GM21619 (cell line): ENCODE measurements at regions not wholly inside any gene's neighbourhood (a gene's known extent, or its start where the extent isn't known, plus 50 kb on each side); places are given as distances from the start of the nearest gene placed in this dataset.
"Not testable (repeated sequence)": the region's sequence is repeated elsewhere in the genome, so short reads cannot be mapped to it uniquely, and the experiment has no call there.

ENCODE experiments used
- ATAC-seq: cut with Tn5 transposase; IDR thresholded peaks from one replicate; pipeline ENCODE4 v1.9.1; 2021; ENCODE audit not compliant: unreplicated experiment

DNA sequence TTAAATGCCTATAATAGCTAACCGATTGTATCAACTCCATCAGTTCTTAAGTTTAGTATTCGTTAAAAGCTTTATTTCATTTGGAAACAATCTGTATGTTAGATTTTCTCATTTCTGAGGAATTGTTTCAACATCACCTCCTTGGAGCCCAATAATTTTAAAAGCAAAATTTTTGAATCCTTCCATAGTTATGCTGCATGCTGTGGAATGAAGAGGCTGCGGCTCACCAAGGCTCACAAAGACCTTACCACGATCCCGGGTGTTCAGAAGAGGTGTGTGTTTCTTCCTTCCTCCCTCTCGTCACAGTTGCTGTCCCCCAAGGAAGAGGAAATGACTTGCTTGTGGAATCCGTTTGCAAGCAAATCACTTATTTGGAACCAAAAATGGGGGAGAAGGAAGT is 143.8 kb downstream of the FGF1 start:
- ATAC-seq = no peak

DNA sequence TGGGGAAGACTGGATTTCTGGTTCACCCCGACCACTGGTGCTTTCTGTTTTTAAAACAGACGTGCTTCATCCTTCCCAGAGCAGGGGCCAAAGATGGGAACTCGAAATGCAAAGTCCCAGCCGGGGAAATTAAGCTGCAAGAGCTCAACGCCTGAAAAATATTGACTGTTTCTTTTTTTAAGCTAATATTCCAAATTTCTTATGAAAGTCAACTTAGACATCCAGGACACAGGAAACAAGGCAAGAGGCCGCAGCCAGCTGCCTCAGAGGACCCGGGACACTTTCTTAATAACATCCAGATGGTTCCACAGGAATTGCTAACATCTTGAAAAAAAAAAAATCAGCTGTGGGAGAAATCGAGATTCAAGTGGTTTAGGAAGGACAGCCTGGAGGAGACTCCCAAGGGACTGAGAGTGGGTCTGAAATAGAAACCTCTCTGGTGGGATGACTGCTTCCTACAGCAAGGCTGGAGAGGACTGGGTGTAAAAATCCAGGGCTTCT is 144.9 kb downstream of the FGF1 start:
- ATAC-seq = no peak

DNA sequence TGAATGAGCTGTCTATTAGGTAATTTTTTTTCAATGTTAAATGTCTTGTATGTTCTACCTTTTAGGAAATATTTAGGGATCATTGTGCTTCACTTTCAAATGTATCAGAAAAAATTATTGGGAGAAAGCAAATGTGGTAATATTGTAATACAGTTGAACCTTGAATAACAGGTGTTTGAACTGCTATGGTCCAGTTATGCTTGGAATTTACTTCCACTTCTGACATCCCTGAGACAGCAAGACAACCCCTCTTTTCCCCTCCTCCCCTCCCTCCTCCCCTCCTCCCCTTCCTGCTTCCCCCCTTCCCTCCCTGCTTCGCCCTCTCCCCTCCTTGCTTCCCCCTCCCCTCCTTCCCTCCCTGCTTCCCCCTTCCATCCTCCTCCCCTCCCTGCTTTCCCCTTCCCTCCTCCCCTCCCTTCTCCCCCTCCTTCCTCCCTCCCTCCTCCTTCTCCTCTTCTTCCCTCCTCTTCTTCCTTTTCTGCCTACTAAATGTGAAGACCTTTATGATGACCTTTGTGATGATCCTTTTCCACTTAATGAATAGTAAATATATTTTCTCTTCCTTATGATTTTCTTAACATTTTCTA is 146.6 kb downstream of the FGF1 start:
- no peak for ATAC-seq

DNA sequence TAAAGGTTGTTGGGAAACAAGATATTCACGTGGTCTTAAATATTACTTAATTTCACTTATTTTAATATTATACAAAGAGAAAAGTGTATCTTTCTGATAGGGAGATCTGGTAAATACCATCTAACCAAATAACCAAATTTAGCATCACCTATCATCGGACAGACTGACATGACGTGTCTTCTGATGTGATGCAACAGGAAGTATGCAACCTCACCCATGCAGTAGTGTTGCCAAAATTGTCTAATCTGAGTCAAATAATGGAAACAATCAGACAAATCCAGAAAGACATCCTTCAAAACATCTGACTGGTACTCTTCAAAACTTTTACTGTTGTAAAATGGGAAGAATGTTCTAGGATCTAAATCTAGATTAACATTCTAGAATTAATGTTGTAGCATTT is 148.0 kb downstream of the FGF1 start:
- no peak for ATAC-seq

DNA sequence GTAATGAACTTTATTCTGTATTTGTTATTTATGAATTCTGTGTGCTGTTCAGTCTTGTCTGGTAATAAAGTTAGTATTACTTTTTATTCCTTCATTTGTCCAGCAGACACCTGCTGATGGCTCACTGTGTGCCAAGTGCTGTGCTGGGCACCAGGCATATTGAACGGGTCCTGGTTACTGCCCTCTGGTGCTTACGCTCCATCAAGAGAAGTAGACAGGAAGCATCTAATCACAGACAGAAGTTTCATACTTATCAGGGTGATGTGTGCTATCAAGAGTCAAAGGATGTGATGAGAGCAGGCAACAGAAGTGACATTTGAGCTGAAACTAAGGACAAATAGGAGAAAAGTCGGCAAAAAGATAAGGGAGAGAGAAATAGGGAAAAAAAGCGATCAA is 153.1 kb downstream of the FGF1 start:
- no peak for ATAC-seq

DNA sequence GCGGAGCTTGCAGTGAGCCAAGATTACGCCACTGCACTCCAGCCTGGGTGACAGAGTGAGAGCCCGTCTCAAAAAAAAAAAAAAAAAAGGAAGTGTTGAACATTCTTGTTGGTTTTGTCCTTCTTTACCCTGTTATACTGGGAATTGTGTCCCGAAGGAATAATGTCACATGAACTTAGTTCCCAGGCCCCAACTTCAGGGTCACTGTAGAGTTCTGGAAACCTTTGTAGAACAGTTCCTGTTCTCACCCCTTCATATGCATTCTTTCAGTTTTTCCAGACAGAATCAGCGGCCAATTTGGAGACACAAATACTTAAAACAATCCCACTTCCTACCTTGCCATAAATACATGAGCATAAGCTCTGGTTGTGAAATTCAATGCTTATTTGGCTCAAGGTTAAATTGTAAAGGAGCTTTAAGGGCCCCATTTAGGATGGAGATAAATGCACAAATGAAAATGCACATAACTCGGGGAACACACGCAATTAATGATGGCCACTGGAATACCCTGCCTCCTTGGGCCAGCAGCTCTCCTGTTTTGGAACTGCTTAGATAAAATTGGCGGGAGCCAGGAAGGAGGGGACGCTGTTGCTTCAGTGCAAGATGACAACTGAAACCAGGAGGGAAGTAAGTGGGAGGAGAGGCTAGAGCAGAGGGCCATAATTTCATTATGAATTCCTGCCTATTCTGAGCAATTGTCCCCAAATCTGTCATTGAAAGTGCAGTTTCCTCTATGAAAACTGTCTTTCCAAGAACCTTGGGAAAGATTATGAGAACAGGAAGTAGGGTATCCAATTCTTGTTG is 153.7 kb downstream of the FGF1 start:
- ATAC-seq = no peak

DNA sequence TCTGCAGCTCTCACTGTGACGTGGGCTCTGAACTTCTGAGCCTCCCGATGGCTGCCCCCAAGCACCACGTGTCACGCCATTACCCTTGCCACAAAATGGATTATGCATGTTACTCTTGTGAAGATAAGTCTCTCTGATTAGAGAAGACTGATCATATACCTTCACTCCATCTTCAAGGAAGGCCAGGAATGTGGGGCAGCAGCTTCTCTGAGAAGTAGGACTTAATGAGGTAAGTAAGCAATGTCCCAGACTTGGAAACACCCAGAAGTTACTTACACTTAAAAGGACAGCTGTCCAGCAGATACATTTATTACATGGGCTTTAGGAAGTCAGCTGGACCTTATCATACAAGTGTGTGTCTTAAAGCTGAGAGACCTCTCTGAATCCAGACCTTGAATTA is 155.0 kb downstream of the FGF1 start:
- no peak for ATAC-seq

DNA sequence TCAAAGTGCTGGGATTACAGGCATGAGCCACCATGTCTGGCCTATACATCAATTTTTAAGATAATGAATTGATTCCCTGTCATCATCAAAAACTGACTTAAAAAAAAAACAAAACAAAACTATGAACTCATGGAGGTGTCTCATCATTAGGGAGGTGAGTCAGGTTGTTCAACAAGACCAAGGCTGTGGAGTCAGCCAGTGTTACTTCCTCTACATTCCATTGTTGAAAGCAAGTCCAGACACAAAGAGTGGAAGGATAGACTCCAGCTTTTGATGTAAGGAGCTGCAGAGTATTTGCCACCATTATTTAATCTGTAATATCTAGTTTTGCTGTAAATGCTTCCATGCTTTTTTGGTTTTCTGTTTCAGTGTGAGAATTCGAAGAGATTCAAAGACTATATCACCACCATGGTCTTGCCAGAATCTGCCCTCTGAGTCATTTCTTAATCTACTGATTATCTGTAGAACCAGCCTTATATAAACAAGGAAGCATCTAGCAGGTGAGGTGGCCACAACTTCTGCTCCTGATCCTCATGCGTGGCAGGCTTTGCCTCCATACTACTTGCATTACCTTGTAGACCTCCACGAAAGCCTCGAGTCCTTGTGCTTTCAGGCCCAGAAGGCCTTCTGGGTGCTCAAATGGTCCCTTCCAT is 156.1 kb downstream of the FGF1 start:
- no peak for ATAC-seq

DNA sequence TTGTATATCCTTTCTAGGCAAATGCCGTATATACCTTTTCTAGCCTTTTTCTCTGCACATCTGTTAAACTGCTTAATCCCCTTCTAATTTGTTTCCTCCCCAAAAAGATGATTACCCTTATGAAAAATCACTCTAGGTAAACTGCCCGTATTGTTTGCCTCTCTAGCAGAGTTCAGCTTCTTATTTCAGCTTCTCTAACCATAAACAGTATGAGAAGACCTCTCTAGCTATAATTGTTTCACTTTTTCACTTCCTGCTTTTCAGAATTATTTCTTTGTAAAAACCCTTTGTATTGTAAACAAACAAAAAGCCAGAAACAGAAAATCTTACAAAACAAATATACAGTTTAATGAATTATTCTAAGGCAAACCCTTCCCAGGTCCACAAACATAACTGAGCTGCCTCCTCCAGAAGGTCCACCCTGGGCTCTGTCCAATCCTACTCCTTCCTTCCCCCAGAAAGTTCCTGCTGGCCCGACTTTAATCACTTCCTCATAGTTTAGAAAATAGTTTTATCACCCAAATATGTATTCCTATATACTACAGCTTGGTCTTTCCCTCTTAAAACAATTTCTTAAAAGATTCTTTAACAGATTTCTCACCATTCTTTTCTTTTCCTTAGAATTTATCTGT is 158.1 kb downstream of the FGF1 start:
- ATAC-seq = no peak

DNA sequence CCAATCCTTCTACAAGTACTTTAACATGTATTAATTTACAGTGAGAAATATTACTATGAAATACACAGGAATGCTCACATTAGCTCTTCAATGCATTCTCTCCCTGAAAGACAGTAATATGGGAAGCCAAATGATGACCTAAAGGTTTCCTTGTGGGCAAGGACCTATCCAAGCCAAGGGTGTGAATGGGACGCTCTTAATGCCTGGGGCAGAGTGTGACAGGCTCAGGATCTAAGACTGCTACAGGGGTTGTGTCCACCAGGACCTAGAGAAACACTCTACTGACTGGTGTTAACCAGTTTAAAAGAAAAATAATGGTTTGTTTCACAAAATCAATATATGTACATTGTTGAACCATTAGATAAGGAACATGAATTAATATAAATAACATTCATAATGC is 158.7 kb downstream of the FGF1 start:
- ATAC-seq = no peak

DNA sequence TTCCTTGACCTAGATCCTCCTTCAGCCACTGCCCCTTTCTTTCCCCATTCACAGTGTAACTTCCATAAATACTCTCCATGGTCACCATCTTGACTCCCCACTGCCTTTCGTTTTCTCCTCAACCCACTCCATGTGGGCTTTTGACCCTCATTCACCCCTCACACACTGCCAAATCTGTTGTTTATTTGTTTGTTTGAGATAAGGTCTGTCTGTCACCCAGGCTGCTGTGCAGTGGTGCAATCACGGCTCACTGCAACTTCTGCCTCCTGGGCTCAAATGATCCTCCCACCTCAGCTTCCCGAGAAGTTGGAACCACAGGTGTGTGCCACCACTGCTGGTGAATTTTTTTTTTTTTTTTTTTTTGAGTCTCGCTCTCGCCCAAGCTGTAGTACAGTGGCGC is 162.9 kb downstream of the FGF1 start:
- ATAC-seq = no peak

DNA sequence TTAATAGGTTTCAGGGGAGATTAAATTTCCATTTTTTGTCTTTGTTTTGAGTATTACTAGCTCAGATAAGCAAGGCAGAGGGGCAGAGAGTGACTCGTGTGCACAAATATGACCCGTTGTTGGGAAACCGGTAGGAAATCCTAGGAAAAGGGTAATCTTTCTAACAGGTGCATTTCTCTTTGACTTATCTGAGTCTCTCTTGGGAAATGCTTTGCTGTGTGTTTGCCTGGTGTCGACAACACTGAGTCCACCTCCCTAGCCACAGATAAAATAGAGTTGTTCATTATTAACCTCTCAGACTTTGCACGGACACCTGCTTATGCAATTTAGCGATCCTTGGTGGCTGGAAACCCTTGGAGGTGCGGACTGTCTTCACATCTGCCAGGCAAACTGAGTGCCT is 164.2 kb downstream of the FGF1 start:
- ATAC-seq = no peak

DNA sequence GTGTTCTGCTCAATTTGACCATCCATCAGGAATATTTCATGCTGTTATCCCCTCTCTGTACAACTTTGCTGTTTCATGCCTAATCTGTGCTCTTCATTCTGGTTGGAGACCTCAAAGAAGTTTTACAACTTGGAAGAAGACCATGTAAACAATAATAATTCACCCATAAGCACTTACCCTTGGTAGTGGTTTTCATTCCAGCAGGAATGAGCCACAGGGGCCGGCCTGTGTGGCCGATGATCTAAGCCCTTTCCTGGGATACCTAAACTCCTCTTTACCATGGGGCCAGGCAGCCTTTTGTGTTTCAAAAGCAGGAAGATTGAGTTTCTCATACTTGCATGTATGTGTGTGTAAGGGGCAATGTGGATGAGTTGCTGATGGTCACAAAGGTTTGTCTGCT is 165.0 kb downstream of the FGF1 start:
- ATAC-seq = no peak

DNA sequence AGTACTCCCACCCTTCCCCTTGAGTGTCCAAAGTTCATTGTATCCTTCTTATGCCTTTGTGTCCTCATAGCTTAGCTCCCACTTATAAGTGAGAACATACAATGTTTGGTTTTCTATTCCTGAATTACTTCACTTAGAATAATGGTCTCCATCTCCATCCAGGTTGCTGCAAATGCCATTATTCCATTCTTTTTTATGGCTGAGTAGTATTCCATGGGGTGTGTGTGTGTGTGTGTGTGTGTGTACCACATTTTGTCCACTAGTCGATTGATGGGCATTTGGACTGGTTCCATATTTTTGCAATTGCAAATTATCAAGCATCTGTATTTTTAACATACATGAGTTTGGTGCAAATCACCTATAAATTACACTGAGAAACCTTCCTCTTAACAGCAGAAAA is 166.0 kb downstream of the FGF1 start:
- ATAC-seq = not testable (repeated sequence)

DNA sequence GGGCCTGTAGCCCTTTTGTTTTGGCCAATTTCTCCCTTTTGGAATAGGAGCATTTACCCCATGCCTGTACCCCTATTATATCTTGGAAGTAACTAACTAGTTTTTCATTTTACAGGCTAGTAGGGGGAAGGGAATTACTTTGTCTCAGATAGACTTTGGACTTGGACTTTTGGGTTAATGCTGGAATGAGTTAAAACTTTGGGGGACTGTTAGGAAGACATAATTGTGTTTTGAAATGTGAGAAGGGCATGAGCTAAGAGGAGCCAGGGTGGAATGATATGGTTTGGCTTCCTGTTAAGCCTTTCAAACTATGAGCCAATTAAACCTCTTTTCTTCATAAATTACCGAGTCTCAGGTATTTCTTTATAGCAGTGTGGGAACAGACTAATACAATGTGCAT is 168.1 kb downstream of the FGF1 start:
- ATAC-seq = no peak

DNA sequence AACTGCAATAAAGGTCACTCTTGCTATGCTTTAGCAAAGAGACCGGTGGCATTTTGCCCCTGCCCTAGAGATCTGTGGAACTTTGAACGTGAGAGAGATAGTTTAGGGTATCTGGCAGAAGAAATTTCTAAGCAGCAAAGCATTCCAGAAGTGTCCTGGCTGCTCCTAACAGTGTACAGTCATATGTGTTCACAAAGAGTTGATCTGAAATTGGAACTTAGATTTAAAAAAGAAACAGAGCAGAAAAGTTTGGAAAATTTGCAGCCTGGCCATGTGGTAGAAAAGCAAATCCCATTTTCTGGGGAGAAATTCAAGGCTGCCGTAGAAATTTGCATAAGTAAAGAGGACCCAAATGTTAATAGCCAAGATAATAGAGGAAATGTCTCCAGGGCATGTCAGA is 169.2 kb downstream of the FGF1 start:
- ATAC-seq = no peak

DNA sequence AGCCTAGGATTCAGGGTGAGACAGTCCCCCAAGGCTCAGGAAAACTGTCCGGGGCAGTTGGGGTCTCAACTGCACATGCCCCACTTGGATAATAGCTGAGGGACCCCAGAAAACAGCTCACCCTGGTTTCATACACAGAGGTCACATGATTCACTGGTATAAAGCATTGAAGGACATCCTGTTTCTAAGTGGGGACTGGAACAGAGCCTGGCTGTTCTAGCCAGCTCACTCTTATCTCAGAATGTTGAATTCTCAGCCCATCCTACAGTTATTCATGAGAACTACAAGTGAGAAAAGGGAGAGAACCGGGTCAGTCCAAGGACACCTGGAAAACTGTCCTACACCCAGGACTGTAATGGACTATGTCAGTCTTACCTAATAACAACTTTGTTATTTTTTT is 170.9 kb downstream of the FGF1 start:
- no peak for ATAC-seq

DNA sequence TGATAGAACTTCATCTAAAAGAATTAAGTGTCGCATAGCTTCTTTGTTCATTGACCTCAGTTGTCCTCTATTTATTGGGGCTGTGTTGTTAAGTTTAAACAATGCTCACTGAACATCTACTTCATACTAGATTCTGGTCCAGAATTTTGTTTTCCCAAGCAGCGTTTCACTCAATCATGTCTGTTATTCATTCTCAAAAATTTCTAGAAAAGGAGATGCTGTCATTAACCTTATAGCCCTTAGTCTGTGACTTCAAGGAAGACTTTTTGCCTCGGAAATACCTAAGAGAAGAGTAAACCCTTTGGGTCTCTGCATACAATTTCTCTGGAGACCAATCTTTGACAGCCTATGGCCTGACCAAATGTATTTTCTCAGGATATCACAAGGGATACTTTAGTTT is 171.7 kb downstream of the FGF1 start:
- no peak for ATAC-seq

DNA sequence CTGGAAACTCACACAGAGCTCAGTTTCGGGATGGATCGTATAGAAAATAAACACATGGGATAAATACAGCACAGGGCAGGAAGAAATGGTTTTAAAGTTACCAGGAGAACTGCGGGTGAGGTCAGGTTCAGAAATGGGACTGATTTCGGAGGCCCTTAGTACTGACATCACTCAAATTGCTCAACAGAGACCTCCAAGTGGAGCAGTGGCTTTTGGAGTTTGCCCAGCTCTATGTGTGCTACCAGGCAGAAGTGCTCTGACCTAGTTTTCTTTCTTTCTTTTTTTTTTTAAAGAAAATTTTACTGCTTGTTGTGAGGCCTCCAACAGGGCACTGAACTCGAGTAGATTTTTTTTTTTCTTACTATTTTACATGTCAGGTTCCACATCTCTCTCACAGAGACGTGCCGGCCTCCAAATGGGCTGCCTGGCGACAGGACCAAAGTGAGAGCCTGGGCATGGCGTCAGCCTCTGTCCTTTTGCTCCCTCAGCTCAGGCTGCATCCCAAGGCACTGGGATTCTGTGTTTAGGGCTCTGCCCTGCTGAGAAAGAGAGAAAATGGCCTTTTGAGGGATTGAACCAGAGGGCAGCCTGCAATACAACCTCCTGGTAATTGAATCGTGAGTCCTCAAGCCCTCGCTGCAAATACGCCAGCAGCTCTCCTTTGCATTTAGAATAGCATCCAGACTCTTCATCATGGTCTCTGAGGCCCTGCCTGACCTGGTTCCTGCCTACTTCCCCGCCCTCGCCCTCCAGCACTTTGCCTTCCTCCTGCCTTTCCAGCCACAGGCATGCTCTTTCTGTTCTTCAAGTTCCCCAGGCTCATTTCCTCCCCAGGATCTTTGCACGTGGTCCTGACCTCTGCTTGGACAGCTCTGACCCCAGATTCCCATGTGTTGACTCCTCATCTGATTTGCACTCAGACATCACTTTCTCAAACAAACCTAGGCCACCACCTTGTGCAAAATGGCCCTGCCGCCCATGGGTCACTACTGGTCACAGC is 173.5 kb downstream of the FGF1 start:
- no peak for ATAC-seq

DNA sequence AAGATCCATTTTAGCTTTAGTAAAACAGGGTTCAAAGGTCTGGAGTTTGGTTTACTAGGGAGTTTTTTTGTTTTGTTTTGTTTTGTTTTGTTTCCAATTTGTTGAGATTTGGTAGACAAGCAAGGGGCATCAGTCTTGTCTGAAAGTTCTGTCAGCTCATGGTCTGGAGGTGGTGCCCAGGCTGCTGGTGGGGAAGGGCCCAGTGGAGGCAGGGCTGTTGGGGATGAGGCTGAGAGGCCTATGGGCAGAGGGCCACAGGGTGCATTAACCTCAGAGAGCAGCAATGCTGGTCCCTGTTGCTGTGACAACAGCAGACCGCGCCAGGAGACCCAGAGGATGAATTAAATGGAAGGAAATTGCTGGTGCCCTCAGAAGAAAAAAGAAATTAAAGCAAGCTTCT is 174.5 kb downstream of the FGF1 start:
- no peak for ATAC-seq

DNA sequence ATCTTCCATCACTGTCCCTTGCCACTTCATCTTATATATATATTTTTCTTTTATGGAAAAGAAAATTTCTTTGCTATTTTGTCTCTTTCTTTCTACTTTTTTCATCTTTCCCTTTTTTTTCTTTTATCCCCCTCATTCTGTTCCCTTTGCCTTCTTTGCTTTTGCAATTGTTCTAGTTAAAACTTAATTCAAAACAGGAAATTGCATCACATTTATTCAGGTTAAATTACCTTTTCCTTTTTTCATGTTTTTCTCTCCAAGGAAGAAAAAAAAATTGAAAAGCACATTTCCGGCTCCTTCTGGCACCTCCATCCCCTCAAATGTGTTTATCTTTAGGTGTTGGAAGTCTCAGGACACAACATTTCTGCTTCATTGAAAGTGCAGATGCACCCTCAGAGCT is 176.9 kb downstream of the FGF1 start:
- no peak for ATAC-seq
